Erythroblast (primary cell): ENCODE measurements at regions not wholly inside any gene's neighbourhood (a gene's known extent, or its start where the extent isn't known, plus 50 kb on each side); places are given as distances from the start of the nearest gene placed in this dataset.

Experiments used
- DNase-seq, 2 experiments: peaks; one replicate each; lab custom pipeline; 2025; lab: John Stamatoyannopoulos, UW
- GATA1 ChIP-seq: IDR thresholded peaks from 2 replicates; pipeline ENCODE4 v1.6.1; 2011; ENCODE audit warnings: low read depth, mild to moderate bottlenecking, control low read depth, low read length, moderate library complexity
- POLR2A ChIP-seq: IDR thresholded peaks from 2 replicates; pipeline ENCODE4 v1.6.1; 2011; ENCODE audit warnings: mild to moderate bottlenecking, low read length

GRCh38 chrX:26747877-26748276, 531.9 kb downstream of the MAGEB5 start:
- no peak for TF ChIP-seq POLR2A
- no peak for TF ChIP-seq GATA1
- DNase-seq: no peak

- TF ChIP-seq POLR2A: no peak
- no peak for TF ChIP-seq GATA1
- no peak for DNase-seq
Observed at GRCh38 chrX:26722666-26723428, 506.9 kb downstream of the MAGEB5 start.

- no peak for DNase-seq
- TF ChIP-seq GATA1: no peak
- TF ChIP-seq POLR2A: no peak
Observed at GRCh38 chrX:26672571-26672970, 456.6 kb downstream of the MAGEB5 start.

GRCh38 chrX:26670521-26670920, 454.6 kb downstream of the MAGEB5 start:
- no peak for DNase-seq
- TF ChIP-seq POLR2A (no peak), GATA1 (no peak)

GRCh38 chrX:26664919-26665318, 448.9 kb downstream of the MAGEB5 start:
- DNase-seq: no peak
- no peak for TF ChIP-seq POLR2A
- no peak for TF ChIP-seq GATA1

- DNase-seq: no peak
- TF ChIP-seq GATA1 (no peak), POLR2A (no peak)
Observed at GRCh38 chrX:26653050-26653449, 437.1 kb downstream of the MAGEB5 start.

- peak; percentile 13 to 48 for DNase-seq
- TF ChIP-seq POLR2A: no peak
- no peak for TF ChIP-seq GATA1
Observed at GRCh38 chrX:26651755-26652154, 435.8 kb downstream of the MAGEB5 start.

- DNase-seq: peak; percentile 17 to 44
- TF ChIP-seq POLR2A (no peak), GATA1 (no peak)
Observed at GRCh38 chrX:26649534-26649933, 433.6 kb downstream of the MAGEB5 start.

- TF ChIP-seq POLR2A (no peak), GATA1 (no peak)
- no peak for DNase-seq
Observed at GRCh38 chrX:26631385-26631784, 415.4 kb downstream of the MAGEB5 start.

GRCh38 chrX:26613956-26614355, 398.0 kb downstream of the MAGEB5 start:
- TF ChIP-seq POLR2A (no peak), GATA1 (no peak)
- no peak for DNase-seq

- TF ChIP-seq GATA1: no peak
- DNase-seq: no peak
Observed at GRCh38 chrX:26606971-26607370, 391.0 kb downstream of the MAGEB5 start.

- TF ChIP-seq GATA1 (no peak), POLR2A (no peak)
- DNase-seq: no peak
Observed at GRCh38 chrX:26597981-26598380, 382.0 kb downstream of the MAGEB5 start.

- DNase-seq: no peak
- TF ChIP-seq GATA1 (no peak), POLR2A (no peak)
Observed at GRCh38 chrX:26590849-26591248, 374.9 kb downstream of the MAGEB5 start.

- no peak for TF ChIP-seq GATA1
- no peak for TF ChIP-seq POLR2A
- no peak for DNase-seq
Observed at GRCh38 chrX:26586570-26586969, 370.6 kb downstream of the MAGEB5 start.

- no peak for TF ChIP-seq POLR2A
- no peak for TF ChIP-seq GATA1
- no peak for DNase-seq
Observed at GRCh38 chrX:26581091-26581490, 365.1 kb downstream of the MAGEB5 start.

GRCh38 chrX:26580021-26580420, 364.1 kb downstream of the MAGEB5 start:
- TF ChIP-seq POLR2A (no peak), GATA1 (no peak)
- no peak for DNase-seq
